DMS 273 (cell line): ENCODE measurements at regions not wholly inside any gene's neighbourhood (a gene's known extent, or its start where the extent isn't known, plus 50 kb on each side); places are given as distances from the start of the nearest gene placed in this dataset.
"Not testable (repeated sequence)": the region's sequence is repeated elsewhere in the genome, so short reads cannot be mapped to it uniquely, and the experiment has no call there.

Source experiments
- DNase-seq: peaks from one replicate; lab custom pipeline; 2025; ENCODE audit not compliant: unreplicated experiment; lab: John Stamatoyannopoulos, UW

- no peak for DNase-seq
Measured at GRCh38 chr12:61188801-61189595, 1071.2 kb upstream of the USP15 start.

GRCh38 chr12:61213646-61214045 lies 1046.6 kb upstream of the USP15 start:
- DNase-seq: no peak

GRCh38 chr12:61220337-61220736 lies 1039.9 kb upstream of the USP15 start:
- DNase-seq: no peak

GRCh38 chr12:61232040-61232439 lies 1028.2 kb upstream of the USP15 start:
- DNase-seq: no peak

GRCh38 chr12:61250303-61250702 lies 1009.9 kb upstream of the USP15 start:
- no peak for DNase-seq

- DNase-seq: no peak
Measured at GRCh38 chr12:61251076-61251475, 1009.1 kb upstream of the USP15 start.

GRCh38 chr12:61254225-61254624 lies 1006.0 kb upstream of the USP15 start:
- DNase-seq: no peak

GRCh38 chr12:61264294-61264693 lies 995.9 kb upstream of the USP15 start:
- DNase-seq: not testable (repeated sequence)

GRCh38 chr12:61267474-61267873 lies 992.7 kb upstream of the USP15 start:
- no peak for DNase-seq

- no peak for DNase-seq
Measured at GRCh38 chr12:61272441-61272840, 987.8 kb upstream of the USP15 start.

- no peak for DNase-seq
Measured at GRCh38 chr12:61282790-61283575, 977.2 kb upstream of the USP15 start.

GRCh38 chr12:61290473-61290872 lies 969.7 kb upstream of the USP15 start:
- DNase-seq: no peak

GRCh38 chr12:61291647-61292046 lies 968.6 kb upstream of the USP15 start:
- DNase-seq: no peak

GRCh38 chr12:61294011-61294410 lies 966.2 kb upstream of the USP15 start:
- not testable (repeated sequence) for DNase-seq

GRCh38 chr12:61301817-61302216 lies 958.4 kb upstream of the USP15 start:
- DNase-seq: no peak

- DNase-seq: no peak
Measured at GRCh38 chr12:61302282-61302681, 957.9 kb upstream of the USP15 start.

GRCh38 chr12:61308220-61308619 lies 952.0 kb upstream of the USP15 start:
- DNase-seq: no peak

GRCh38 chr12:61311413-61311812 lies 948.8 kb upstream of the USP15 start:
- no peak for DNase-seq

- DNase-seq: no peak
Measured at GRCh38 chr12:61348871-61349270, 911.3 kb upstream of the USP15 start.

GRCh38 chr12:61355105-61355504 lies 905.1 kb upstream of the USP15 start:
- no peak for DNase-seq

GRCh38 chr12:61356485-61356884 lies 903.7 kb upstream of the USP15 start:
- no peak for DNase-seq

GRCh38 chr12:61357496-61357895 lies 902.7 kb upstream of the USP15 start:
- no peak for DNase-seq
